ENCODE measurements at regions not wholly inside any gene's neighbourhood (a gene's known extent, or its start where the extent isn't known, plus 50 kb on each side); places are given as distances from the start of the nearest gene placed in this dataset.

DNA sequence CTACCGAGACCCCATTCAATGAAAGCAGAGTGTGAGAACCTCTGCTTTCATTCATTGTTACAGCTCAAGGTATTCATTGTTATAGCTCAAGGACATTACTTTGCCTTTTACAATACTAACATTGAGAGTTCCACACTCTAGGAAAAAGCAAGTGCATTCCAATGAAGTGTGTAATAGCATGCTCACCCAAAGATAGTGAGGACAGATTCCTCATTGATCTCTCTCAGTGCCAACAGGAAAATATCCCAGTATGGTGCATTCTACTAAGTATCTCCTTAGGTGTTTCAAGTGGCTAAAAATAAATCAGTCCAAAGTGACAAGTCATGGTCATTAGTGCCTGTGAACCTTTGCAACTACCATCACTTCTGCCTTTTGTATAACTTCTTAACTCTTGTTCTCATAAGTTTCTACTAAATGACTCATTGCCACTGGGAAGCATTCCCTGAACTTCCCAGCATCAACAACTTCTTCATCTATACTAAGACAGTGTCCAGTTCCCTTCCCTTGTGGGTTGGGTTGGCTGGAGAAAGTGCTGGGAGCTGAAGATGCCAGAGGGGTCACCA is 140.7 kb upstream of the STXBP5 start:
- no peak for DNase-seq (ENCODE audit: extremely low read depth, low read depth)

- no peak for DNase-seq (ENCODE audit: extremely low read depth, low read depth)
Measured at GRCh38 chr6:147065786-147066185, 138.4 kb upstream of the STXBP5 start.

- no peak for DNase-seq (ENCODE audit: extremely low read depth, low read depth)
Measured at GRCh38 chr6:147067184-147067583, 137.0 kb upstream of the STXBP5 start.

- DNase-seq (ENCODE audit: extremely low read depth, low read depth): no peak
Measured at GRCh38 chr6:147071776-147072175, 132.4 kb upstream of the STXBP5 start.

DNA sequence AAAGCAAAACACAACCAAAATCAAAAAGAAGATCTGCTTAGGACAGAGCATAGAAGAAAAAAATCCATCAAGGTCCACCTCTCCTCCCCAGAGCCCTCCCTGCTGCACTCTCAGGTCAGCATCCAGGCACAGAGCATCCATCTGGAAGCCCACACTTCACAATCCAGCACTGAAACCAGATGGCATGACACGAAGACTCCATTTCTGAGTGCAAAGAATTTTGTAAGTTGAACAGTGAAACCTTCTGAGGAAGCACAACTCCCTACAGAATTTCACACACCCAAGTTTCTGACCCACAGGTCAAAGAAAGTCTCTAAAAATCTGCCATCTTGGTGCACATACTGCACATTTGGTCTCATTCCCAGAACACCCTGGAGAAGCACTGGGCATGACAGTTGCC is 128.8 kb upstream of the STXBP5 start:
- no peak for DNase-seq (ENCODE audit: extremely low read depth, low read depth)

DNA sequence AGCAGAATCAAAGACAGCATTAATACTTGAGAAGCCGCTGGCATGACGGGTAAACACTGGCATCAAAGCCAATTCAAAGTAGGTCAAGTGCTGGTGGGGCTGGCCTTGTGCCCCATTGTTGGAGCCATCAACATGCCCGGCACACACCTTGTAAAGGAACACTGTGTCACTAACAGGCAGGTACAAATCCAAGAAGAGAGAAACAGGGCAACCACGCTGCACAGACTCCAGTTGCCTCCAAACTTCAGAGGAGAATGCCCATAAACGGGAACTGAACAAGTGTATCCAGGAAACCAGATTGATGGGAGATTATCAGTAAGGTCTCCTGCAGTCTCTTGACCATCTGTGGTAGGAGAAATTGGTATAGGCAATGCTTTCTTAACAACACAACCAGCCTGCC is 127.0 kb upstream of the STXBP5 start:
- no peak for DNase-seq (ENCODE audit: extremely low read depth, low read depth)

DNA sequence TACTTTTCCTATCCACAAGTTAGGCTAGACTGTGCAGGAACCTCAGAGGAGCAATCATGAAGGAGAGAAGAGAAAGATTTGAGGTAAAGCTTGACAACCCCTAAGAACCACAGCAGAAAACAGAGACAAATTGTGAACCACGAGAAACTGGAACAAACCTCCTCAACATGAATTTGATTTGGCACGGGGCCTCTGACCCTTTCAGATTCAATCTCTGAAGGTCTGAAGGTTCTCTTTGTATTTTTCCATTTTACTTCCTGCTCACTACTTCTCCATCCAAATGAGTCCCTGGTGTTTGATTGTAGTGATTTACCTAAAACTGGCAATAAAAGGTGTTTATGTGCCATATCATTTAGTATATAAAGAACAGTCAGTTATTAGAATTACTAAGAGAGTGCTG is 126.1 kb upstream of the STXBP5 start:
- no peak for DNase-seq (ENCODE audit: extremely low read depth, low read depth)

GRCh38 chr6:147078602-147079001 is 125.6 kb upstream of the STXBP5 start:
- no peak for DNase-seq (ENCODE audit: extremely low read depth, low read depth)

- no peak for DNase-seq (ENCODE audit: extremely low read depth, low read depth)
Measured at GRCh38 chr6:147080225-147080624, 124.0 kb upstream of the STXBP5 start.

GRCh38 chr6:147081076-147081609 is 123.1 kb upstream of the STXBP5 start:
- no peak for DNase-seq (ENCODE audit: extremely low read depth, low read depth)

DNA sequence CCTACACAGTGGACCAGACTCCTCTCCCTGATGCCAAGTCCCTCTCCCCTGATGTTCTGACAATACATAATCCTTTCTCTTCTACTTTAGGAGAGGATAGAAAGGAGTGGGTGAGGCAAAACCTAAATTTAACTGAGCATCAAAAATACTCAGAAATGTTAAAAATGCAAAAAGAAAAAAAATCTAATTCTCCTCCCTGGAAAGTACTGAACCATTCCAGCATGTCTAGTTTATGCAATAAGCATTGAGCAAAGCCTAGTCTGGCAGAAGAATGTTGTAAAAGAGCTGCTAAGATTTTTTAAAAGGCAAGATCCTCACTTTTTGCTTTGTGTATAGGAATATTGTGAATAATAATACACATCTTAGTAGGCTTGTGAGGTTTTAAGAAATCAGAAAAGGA is 116.6 kb upstream of the STXBP5 start:
- DNase-seq (ENCODE audit: extremely low read depth, low read depth): no peak

DNA sequence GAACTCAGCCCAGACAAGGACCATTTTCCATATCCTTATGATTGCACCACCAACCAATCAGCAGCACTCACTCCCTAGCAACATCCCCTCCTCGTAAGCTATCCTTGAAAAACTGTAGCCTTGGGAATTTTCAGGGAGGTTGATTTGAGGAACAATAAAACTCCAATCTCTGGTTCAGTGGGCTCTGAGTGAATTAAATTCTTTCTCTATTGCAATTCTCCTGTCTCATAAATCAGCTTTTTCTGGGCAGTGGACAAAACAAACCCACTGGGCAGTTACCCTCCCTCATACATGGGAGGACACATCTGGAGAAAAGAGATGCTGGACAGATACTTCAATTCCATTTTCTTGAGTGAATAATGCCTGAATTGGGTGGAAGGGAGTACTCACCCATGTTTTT is 115.4 kb upstream of the STXBP5 start:
- no peak for DNase-seq (ENCODE audit: extremely low read depth, low read depth)

DNA sequence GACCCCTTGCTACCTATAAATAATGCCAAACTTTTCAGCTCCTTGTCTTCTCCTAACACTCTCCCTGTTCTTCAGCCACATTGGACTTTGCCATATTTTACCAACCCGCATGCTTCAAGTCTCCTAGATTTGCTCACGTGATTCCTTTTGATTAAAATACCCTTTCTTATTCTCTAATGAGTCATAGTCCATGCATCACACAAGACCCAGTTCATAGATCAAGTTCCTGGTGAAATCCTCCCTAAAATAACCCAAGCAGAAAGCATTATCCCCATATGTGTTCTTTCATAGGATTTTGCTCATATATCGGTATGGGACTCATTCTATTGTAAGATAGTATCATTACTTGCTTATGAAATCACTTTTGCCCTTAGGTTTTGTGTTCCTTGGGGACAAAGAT is 108.9 kb upstream of the STXBP5 start:
- no peak for DNase-seq (ENCODE audit: extremely low read depth, low read depth)

DNA sequence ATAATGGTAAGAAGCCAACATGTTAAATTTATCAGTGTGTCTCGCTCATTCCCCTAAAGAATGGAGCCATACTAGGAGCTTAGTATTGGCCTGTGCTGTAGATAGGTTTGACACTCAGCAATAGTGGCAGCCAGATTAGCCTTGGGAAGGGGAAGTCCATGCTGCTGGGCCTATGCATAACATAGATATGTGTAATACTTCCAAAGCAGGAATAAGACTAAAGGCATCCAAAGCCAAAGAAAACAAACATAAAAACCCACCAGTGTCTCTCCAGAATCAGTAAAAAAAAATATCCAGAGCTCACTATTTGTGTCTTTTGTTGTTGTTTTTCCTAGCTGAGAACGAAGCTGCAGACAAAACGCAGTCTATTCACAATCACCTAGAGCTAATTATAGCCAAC is 104.2 kb upstream of the STXBP5 start:
- DNase-seq (ENCODE audit: extremely low read depth, low read depth): no peak

GRCh38 chr6:147103007-147103406 is 101.2 kb upstream of the STXBP5 start:
- DNase-seq (ENCODE audit: extremely low read depth, low read depth): no peak

DNA sequence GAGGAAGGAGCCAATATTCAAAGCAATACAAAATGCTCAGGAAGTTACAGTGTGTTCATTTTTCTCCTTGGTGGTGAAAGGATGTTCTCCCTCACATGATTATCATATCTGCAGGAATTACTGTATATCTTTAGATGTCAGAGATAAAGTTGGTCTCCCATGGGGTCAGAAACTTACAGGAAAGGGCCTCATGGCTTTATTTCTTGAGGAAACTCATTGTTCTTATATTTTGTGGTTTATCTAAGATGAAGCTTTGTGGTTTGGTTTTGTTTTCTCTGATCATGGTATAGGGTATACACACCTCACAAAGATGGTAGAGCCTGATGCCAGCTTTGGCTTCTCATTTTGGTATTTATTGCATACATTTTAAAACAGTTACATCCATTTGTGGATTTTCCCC is 100.5 kb upstream of the STXBP5 start:
- no peak for DNase-seq (ENCODE audit: extremely low read depth, low read depth)

DNA sequence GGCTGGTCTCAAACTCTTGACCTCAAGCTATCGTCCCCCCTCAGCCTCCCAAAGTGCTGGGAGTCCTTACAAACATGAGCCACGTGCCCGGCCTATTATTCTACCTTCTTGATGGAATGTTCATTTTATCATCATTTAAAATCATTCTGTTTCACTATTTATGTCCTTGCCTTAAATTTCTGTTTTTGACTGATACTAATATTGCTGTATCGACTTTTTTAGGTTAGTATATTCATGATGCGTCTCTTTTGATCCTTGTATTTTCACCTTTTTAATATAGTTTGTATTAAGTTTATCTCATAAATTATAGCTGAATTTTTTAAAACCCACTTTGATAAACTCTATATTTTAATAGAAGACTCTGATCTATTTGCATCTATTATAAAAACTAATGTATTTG is 98.4 kb upstream of the STXBP5 start:
- no peak for DNase-seq (ENCODE audit: extremely low read depth, low read depth)

DNA sequence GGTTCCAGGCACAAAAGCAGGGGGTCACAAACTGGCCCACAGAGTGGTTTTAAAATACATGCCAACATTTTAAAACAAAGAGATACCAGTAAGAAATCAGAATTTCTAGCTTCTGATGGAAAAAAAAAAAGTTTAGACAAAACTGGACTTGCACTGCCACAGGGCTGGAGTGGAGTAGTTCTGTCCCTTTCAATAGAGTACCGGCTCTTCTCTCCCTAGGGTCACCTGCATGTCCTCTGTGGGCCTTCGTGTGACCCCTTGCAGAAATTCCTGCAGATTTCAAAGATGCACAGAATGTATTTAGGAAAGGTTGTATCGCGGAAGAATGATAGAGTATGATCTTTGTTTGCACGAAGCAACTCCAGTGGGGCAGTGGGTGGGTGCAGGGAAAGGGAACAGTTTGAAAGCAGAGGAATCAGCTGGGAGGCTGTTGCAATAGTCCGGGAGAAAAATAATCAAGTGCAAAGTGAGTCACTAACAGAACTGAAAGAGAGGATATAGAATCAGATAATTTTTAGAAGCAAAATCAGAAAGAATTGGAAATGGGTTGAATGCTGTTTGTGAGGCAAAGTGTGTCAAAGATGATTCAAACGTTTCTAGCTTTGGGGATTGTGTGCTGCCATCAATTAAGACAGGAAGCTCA is 97.3 kb upstream of the STXBP5 start:
- no peak for DNase-seq (ENCODE audit: extremely low read depth, low read depth)

DNA sequence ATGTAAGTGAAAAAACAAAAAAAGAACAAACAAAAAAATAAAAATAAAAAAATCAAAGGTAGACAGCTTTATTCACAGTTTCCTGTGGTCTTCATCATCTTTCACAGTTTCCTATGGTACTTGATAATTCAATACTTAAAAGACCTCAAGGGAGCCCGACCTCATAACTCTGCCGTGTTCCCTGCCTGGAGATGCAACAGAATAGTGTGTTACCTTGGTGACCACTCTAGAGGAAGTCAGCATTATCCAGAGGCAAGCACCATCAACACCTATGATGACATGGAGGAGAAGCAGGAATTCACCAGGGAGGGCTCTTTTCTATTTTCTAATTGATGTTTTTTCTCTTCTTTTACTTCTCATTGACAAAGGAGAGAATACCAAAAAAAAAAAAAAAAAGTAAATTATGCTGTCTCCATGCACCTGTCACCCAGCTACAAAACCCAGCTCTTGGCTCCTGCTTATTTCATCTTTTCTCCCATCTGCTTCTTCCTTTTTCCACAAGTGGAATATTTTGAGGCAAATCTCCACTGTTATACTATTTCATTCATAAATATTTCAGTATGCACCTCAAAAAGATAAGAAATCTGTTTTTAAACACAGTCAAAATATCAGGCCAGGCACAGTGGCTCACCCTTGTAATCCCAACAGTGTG is 95.8 kb upstream of the STXBP5 start:
- DNase-seq (ENCODE audit: extremely low read depth, low read depth): no peak

DNA sequence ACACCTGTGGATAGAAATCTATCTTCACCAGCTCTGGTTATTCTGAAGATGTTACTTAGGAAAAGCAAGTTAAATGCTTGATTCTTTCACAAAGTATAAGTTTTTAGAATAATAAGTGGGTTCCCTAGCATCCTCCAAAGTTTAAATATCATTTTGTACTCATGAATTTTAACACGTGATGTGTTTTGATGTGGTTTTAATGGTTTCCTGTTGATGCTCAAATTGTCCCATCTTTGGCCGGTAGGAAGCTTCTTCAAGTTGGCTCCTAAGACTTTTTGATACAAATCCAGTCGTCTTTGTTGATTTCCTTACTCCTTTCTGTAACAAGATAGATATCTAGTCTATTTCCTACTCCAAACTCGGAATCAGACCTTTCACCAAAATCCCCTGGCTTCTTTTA is 94.5 kb upstream of the STXBP5 start:
- DNase-seq (ENCODE audit: extremely low read depth, low read depth): no peak

GRCh38 chr6:147116056-147116455 is 88.2 kb upstream of the STXBP5 start:
- no peak for DNase-seq (ENCODE audit: extremely low read depth, low read depth)

DNA sequence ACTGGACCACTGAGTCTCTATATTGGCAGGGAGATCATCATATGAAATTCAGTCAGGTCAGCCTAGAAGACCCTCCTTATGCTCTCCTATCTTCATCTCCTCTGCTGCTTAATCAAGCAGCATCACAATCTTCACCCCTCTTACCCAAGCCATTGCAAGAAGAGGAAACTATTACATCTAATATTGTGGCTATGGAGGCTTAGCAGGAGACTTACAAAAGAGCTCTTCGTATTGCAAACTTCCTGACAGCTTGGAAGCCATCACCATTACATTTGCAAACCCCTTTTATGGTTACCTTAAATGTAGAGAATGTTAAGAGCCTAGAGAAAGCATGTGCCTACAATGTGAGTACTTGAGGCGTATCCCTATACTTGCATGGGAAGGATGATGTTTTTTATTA is 87.2 kb upstream of the STXBP5 start:
- DNase-seq (ENCODE audit: extremely low read depth, low read depth): no peak

All from NCI-H460 (cell line).